DND-41 (cell line): ENCODE measurements at regions not wholly inside any gene's neighbourhood (a gene's known extent, or its start where the extent isn't known, plus 50 kb on each side); places are given as distances from the start of the nearest gene placed in this dataset.

Source experiments
- ATAC-seq: fragments of 200-7000 bp; cut with Tn5 transposase; 3 replicates; pipeline ENCODE4 v1.9.1; 2021; ENCODE audit warnings: low read depth; ENCODE audit not compliant: insufficient read depth
- DNase-seq: peaks from one replicate; pipeline ENCODE4 v3.0.0-alpha.2; 2020
- H2AFZ ChIP-seq: 2 replicates; pipeline ENCODE4 v1.6.0; 2012; ENCODE audit warnings: low read depth, low read length
- H3K27ac ChIP-seq: 2 replicates; pipeline ENCODE4 v1.5.1; 2012; ENCODE audit warnings: low read length, inconsistent platforms
- H3K27me3 ChIP-seq: fragments of 200-600 bp; sonication (generic); 2 replicates; pipeline ENCODE4 v1.6.0; 2012; ENCODE audit warnings: low read length, mild to moderate bottlenecking, inconsistent platforms; ENCODE audit not compliant: insufficient read depth, poor library complexity
- H3K36me3 ChIP-seq: 2 replicates; pipeline ENCODE4 v1.5.1; 2012; ENCODE audit warnings: low read length, inconsistent platforms; ENCODE audit not compliant: insufficient read depth
- H3K4me1 ChIP-seq: 2 replicates; pipeline ENCODE4 v1.5.1; 2012; ENCODE audit warnings: mild to moderate bottlenecking, low read length; ENCODE audit not compliant: insufficient read depth
- H3K4me2 ChIP-seq: 2 replicates; pipeline ENCODE4 v1.6.0; 2012; ENCODE audit warnings: mild to moderate bottlenecking, moderate library complexity, low read length, inconsistent platforms; ENCODE audit not compliant: insufficient read depth
- H3K4me3 ChIP-seq, 2 experiments: fragments of 200-600 bp in 1 of 2; shearing (Covaris generic) in 1 of 2; 2 replicates each; pipeline ENCODE4 v1.5.1; 2012 to 2016; ENCODE audit warnings: inconsistent platforms in 2 of 2, low read length in 2 of 2, mild to moderate bottlenecking in 2 of 2, low read depth in 1 of 2, moderate library complexity in 1 of 2
- H3K79me2 ChIP-seq: 2 replicates; pipeline ENCODE4 v1.6.0; 2012; ENCODE audit warnings: low read length, inconsistent platforms; ENCODE audit not compliant: insufficient read depth
- H3K9ac ChIP-seq: 2 replicates; pipeline ENCODE4 v1.6.0; 2012; ENCODE audit warnings: low read depth, mild to moderate bottlenecking, inconsistent platforms, low read length, moderate library complexity
- H3K9me3 ChIP-seq: 2 replicates; pipeline ENCODE4 v1.5.1; 2012; ENCODE audit warnings: low read length, moderate library complexity, mild to moderate bottlenecking, inconsistent platforms; ENCODE audit not compliant: insufficient read depth, severe bottlenecking
- H4K20me1 ChIP-seq: 2 replicates; pipeline ENCODE4 v1.6.0; 2012; ENCODE audit warnings: low read length; ENCODE audit not compliant: insufficient read depth
- CTCF ChIP-seq: IDR thresholded peaks from 2 replicates; pipeline ENCODE4 v1.5.1; 2012; ENCODE audit warnings: borderline replicate concordance, low read length, moderate library complexity, mild to moderate bottlenecking; ENCODE audit not compliant: poor library complexity, severe bottlenecking; ENCODE audit errors: extremely low read depth
- EZH2 ChIP-seq: IDR thresholded peaks from 3 replicates; pipeline ENCODE4 v1.6.1; 2012; ENCODE audit warnings: borderline replicate concordance, low read depth, mild to moderate bottlenecking, moderate library complexity, low read length, inconsistent platforms; ENCODE audit not compliant: severe bottlenecking

- no peaks in the 10 kb centered on the region for H3K36me3 ChIP-seq
- H3K4me2 ChIP-seq, result no peak overlapping the region
- peaks cover 13% of the 10 kb centered on the region for H3K27me3 ChIP-seq
- H3K9ac ChIP-seq, result no peak overlapping the region
- H4K20me1 ChIP-seq, result no peaks in the 10 kb centered on the region; the same call in 1 of the 2 replicates
- DNase-seq, result no peak
- ATAC-seq, result no peak
- H3K27ac ChIP-seq, result no peak overlapping the region
- H3K9me3 ChIP-seq, result no peaks in the 10 kb centered on the region
- H3K4me1 ChIP-seq, result no peaks in the 10 kb centered on the region
- H2AFZ ChIP-seq, result no peak overlapping the region
- no peak overlapping the region for H3K4me3 ChIP-seq
- no peaks in the 10 kb centered on the region for H3K79me2 ChIP-seq
- no peak for TF ChIP-seq CTCF
- TF ChIP-seq EZH2, result no peak
These were observed 205.7 kb downstream of the FOXD2 start for GRCh38 chr1:47643306-47644211.

- Histone ChIP-seq H3K79me2 (no peaks in the 10 kb centered on the region), H3K9ac (no peak overlapping the region), H3K27me3 (peaks cover 13% of the 10 kb centered on the region), H3K36me3 (no peaks in the 10 kb centered on the region), H3K9me3 (no peaks in the 10 kb centered on the region), H3K4me2 (no peak overlapping the region), H2AFZ (no peak overlapping the region), H3K27ac (no peak overlapping the region), H3K4me3 (no peak overlapping the region), H3K4me1 (no peaks in the 10 kb centered on the region), H4K20me1 (no peaks in the 10 kb centered on the region; the same call in 1 of the 2 replicates)
- ATAC-seq (no peak), DNase-seq (no peak)
- no peak for TF ChIP-seq CTCF
These were observed 206.3 kb downstream of the FOXD2 start for GRCh38 chr1:47644212-47644573.

- DNase-seq (no peak), ATAC-seq (no peak)
- TF ChIP-seq CTCF, result no peak
- no peak for TF ChIP-seq EZH2
- H4K20me1 ChIP-seq, result no peaks in the 10 kb centered on the region; the same call in 1 of the 2 replicates
- no peaks in the 10 kb centered on the region for H3K4me1 ChIP-seq
- no peaks in the 10 kb centered on the region for H3K9me3 ChIP-seq
- H3K4me2 ChIP-seq, result no peak overlapping the region
- no peak overlapping the region for H3K9ac ChIP-seq
- H3K27ac ChIP-seq, result no peak overlapping the region
- no peaks in the 10 kb centered on the region for H3K36me3 ChIP-seq
- H3K27me3 ChIP-seq, result peaks cover 4% of the 10 kb centered on the region
- H2AFZ ChIP-seq, result no peak overlapping the region
- H3K4me3 ChIP-seq, result no peak overlapping the region
- H3K79me2 ChIP-seq, result no peaks in the 10 kb centered on the region
These were observed 207.3 kb downstream of the FOXD2 start for GRCh38 chr1:47645151-47645550.
